HepG2 (cell line): ENCODE measurements at regions not wholly inside any gene's neighbourhood (a gene's known extent, or its start where the extent isn't known, plus 50 kb on each side); places are given as distances from the start of the nearest gene placed in this dataset.

Source experiments
- ARID3A ChIP-seq: IDR thresholded peaks from 2 replicates; pipeline ENCODE4 v1.6.1; 2012; ENCODE audit warnings: low read depth, low read length, improper control_type of control experiment
- CHD2 ChIP-seq: IDR thresholded peaks from 2 replicates; pipeline ENCODE4 v1.6.1; 2011; ENCODE audit warnings: low read depth, low read length, improper control_type of control experiment
- MXI1 ChIP-seq: IDR thresholded peaks from 3 replicates; pipeline ENCODE4 v1.6.1; 2012; ENCODE audit warnings: low read depth, low read length, inconsistent platforms, borderline replicate concordance
- NFRKB ChIP-seq: fragments of 450-650 bp; IDR thresholded peaks from 2 replicates; pipeline ENCODE4 v1.6.1; 2017
- SNAPC2 ChIP-seq: sonication (generic); formaldehyde crosslinking; IDR thresholded peaks from 2 replicates; pipeline ENCODE4 v1.8.1; 2022; ENCODE audit warnings: mild to moderate bottlenecking, missing genetic modification reagents
- THAP8 ChIP-seq: sonication (generic); formaldehyde crosslinking; IDR thresholded peaks from 2 replicates; pipeline ENCODE4 v1.5.1; 2020; ENCODE audit warnings: missing genetic modification reagents, mild to moderate bottlenecking, borderline replicate concordance
- ZFP91 ChIP-seq: sonication (generic); formaldehyde crosslinking; IDR thresholded peaks from 2 replicates; pipeline ENCODE4 v1.9.0; 2022; ENCODE audit warnings: missing genetic modification reagents, mild to moderate bottlenecking, borderline replicate concordance
- ZNF276 ChIP-seq: sonication (generic); formaldehyde crosslinking; IDR thresholded peaks from 2 replicates; pipeline ENCODE4 v1.4.0; 2020; ENCODE audit warnings: mild to moderate bottlenecking, low read depth, missing genetic modification reagents
- ZNF281 ChIP-seq: sonication (generic); formaldehyde crosslinking; IDR thresholded peaks from 2 replicates; pipeline ENCODE4 v1.4.0; 2020; ENCODE audit warnings: missing genetic modification reagents, borderline replicate concordance
- ZNF292 ChIP-seq: sonication (generic); formaldehyde crosslinking; IDR thresholded peaks from 2 replicates; pipeline ENCODE4 v1.8.1; 2022; ENCODE audit warnings: mild to moderate bottlenecking, low read depth, missing genetic modification reagents, borderline replicate concordance
- ZNF598 ChIP-seq: sonication (generic); formaldehyde crosslinking; IDR thresholded peaks from 2 replicates; pipeline ENCODE4 v1.5.1; 2020; ENCODE audit warnings: mild to moderate bottlenecking, missing genetic modification reagents, borderline replicate concordance
- ZNF772 ChIP-seq: sonication (generic); formaldehyde crosslinking; IDR thresholded peaks from 2 replicates; pipeline ENCODE4 v1.5.0; 2020; ENCODE audit warnings: mild to moderate bottlenecking, missing genetic modification reagents
- TF ChIP-seq, protein P1 (sequence below): sonication (generic); formaldehyde crosslinking; IDR thresholded peaks from 2 replicates; pipeline ENCODE4 v1.4.0; 2020; ENCODE audit warnings: missing genetic modification reagents, borderline replicate concordance

- TF ChIP-seq, protein P1, sequence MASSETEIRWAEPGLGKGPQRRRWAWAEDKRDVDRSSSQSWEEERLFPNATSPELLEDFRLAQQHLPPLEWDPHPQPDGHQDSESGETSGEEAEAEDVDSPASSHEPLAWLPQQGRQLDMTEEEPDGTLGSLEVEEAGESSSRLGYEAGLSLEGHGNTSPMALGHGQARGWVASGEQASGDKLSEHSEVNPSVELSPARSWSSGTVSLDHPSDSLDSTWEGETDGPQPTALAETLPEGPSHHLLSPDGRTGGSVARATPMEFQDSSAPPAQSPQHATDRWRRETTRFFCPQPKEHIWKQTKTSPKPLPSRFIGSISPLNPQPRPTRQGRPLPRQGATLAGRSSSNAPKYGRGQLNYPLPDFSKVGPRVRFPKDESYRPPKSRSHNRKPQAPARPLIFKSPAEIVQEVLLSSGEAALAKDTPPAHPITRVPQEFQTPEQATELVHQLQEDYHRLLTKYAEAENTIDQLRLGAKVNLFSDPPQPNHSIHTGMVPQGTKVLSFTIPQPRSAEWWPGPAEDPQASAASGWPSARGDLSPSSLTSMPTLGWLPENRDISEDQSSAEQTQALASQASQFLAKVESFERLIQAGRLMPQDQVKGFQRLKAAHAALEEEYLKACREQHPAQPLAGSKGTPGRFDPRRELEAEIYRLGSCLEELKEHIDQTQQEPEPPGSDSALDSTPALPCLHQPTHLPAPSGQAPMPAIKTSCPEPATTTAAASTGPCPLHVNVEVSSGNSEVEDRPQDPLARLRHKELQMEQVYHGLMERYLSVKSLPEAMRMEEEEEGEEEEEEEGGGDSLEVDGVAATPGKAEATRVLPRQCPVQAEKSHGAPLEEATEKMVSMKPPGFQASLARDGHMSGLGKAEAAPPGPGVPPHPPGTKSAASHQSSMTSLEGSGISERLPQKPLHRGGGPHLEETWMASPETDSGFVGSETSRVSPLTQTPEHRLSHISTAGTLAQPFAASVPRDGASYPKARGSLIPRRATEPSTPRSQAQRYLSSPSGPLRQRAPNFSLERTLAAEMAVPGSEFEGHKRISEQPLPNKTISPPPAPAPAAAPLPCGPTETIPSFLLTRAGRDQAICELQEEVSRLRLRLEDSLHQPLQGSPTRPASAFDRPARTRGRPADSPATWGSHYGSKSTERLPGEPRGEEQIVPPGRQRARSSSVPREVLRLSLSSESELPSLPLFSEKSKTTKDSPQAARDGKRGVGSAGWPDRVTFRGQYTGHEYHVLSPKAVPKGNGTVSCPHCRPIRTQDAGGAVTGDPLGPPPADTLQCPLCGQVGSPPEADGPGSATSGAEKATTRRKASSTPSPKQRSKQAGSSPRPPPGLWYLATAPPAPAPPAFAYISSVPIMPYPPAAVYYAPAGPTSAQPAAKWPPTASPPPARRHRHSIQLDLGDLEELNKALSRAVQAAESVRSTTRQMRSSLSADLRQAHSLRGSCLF (CRISPR knock-in tag): no peak
- peak; percentile 40; the same call in 2 of the 3 replicates for TF ChIP-seq MXI1
- TF ChIP-seq ZNF598 (CRISPR knock-in tag): no peak
- TF ChIP-seq SNAPC2 (CRISPR knock-in tag): no peak
- TF ChIP-seq ZNF292: 0 out of 2 replicates have a peak, but pooled peaks have one; percentile 15
- peak; percentile 92 for TF ChIP-seq ZFP91 (CRISPR knock-in tag)
- no peak for TF ChIP-seq NFRKB
- TF ChIP-seq CHD2: peak; percentile 14; the same call in 1 of the 2 replicates
- no peak; the same call in 1 of the 2 replicates for TF ChIP-seq THAP8
- TF ChIP-seq ZNF772 (CRISPR knock-in tag): 0 out of 2 replicates have a peak, but pooled peaks have one; percentile 37
- TF ChIP-seq ZNF281 (CRISPR knock-in tag): peak; percentile 88
- peak; percentile 53; the same call in 1 of the 2 replicates for TF ChIP-seq ARID3A
- no peak for TF ChIP-seq ZNF276 (CRISPR knock-in tag)
Observed at GRCh38 chr11:122439866-122440810, 215.4 kb upstream of the UBASH3B start (continued).
